HepG2 (cell line): ENCODE measurements at regions not wholly inside any gene's neighbourhood (a gene's known extent, or its start where the extent isn't known, plus 50 kb on each side); places are given as distances from the start of the nearest gene placed in this dataset.

Experiments
- ATAC-seq: fragments of 200-7000 bp; cut with Tn5 transposase; 3 replicates; pipeline ENCODE4 v1.9.1; 2020; ENCODE audit warnings: mild to moderate bottlenecking, moderate library complexity
- BruUV-seq: library from RNA; stranded (reverse); fragments of 400-500 nt; replicated peaks from 2 replicates; lab custom pipeline; 2021; lab: Mats Ljungman, UMichigan
- CTCF ChIA-PET: fragments of 300-600 bp; formaldehyde crosslinking; extraction: SDS; loops from one replicate; lab custom pipeline; 2021; ENCODE audit warnings: low total read pairs, inconsistent platforms, low intra/inter-chr PET ratio; lab: Yijun Ruan, JAX
- POLR2A ChIA-PET: fragments of 350-600 bp; sonication (Branson Sonifier 250); formaldehyde crosslinking; loops from one replicate; lab custom pipeline; 2020; ENCODE audit warnings: antibody characterized with exemption, inconsistent platforms; lab: Yijun Ruan, JAX
- DNase-seq: peaks from one replicate; pipeline ENCODE4 v3.0.0-alpha.2; 2015; ENCODE audit warnings: low spot score
- FAIRE-seq: peaks from 3 replicates; lab custom pipeline; 2011; peaks lifted over from hg19 to GRCh38; lab: Jason Lieb, UNC
- H2AFZ ChIP-seq: one replicate; pipeline ENCODE4 v1.6.1; 2011; ENCODE audit warnings: low read length, inconsistent platforms
- H3K27ac ChIP-seq: fragments of 300-600 bp; 3 replicates; pipeline ENCODE4 v1.8.0; 2011; ENCODE audit warnings: mixed run types, mild to moderate bottlenecking, mixed read lengths, low read length, inconsistent platforms; ENCODE audit not compliant: insufficient read depth; ENCODE audit errors: extremely low read length
- H3K27me3 ChIP-seq, 2 experiments: fragments of 200-600 bp in 1 of 2; 2 replicates in 1 of 2; 3 replicates in 1 of 2; pipeline versions ENCODE4 v1.6.0 to v1.8.0; 2011; ENCODE audit warnings: low read length in 2 of 2, mild to moderate bottlenecking in 2 of 2, moderate library complexity in 2 of 2, inconsistent platforms in 1 of 2; ENCODE audit not compliant: insufficient read depth in 2 of 2, control insufficient read depth in 1 of 2
- H3K36me3 ChIP-seq, 2 experiments: fragments of 200-600 bp in 1 of 2; replicated peaks in 1 of 2; 2 replicates in 1 of 2; 3 replicates in 1 of 2; pipeline versions ENCODE4 v1.5.1 to v1.8.0; 2011; ENCODE audit warnings: low read length in 2 of 2, inconsistent platforms in 1 of 2; ENCODE audit not compliant: insufficient read depth in 2 of 2, control insufficient read depth in 1 of 2
- H3K4me1 ChIP-seq: 2 replicates; pipeline ENCODE4 v1.5.1; 2012; ENCODE audit warnings: low read length, inconsistent platforms; ENCODE audit not compliant: insufficient read depth
- H3K4me2 ChIP-seq: 2 replicates; pipeline ENCODE4 v1.6.0; 2011; ENCODE audit warnings: low read depth, low read length, inconsistent platforms
- H3K4me3 ChIP-seq, 3 experiments: fragments of 200-600 bp in 1 of 3; sonication (generic), shearing (Covaris generic) in 1 of 3; replicated peaks in 1 of 3; 2 replicates each; pipeline ENCODE4 v1.5.1; 2011 to 2016; ENCODE audit warnings: low read length in 3 of 3, inconsistent platforms in 2 of 3, low read depth in 2 of 3, mild to moderate bottlenecking in 2 of 3, control low read depth in 1 of 3, mixed read lengths in 1 of 3; ENCODE audit not compliant: insufficient read depth in 1 of 3
- H3K79me2 ChIP-seq: one replicate; pipeline ENCODE4 v1.6.1; 2011; ENCODE audit warnings: low read length, inconsistent platforms; ENCODE audit not compliant: insufficient read depth
- H3K9ac ChIP-seq: 2 replicates; pipeline ENCODE4 v1.6.0; 2011; ENCODE audit warnings: mild to moderate bottlenecking, low read depth, low read length, inconsistent platforms; ENCODE audit not compliant: insufficient read depth
- H3K9me3 ChIP-seq: 2 replicates; pipeline ENCODE4 v1.5.1; 2012; ENCODE audit warnings: mild to moderate bottlenecking, low read length
- H4K20me1 ChIP-seq: 2 replicates; pipeline ENCODE4 v1.6.0; 2011; ENCODE audit warnings: inconsistent platforms, mild to moderate bottlenecking, low read length, moderate library complexity; ENCODE audit not compliant: insufficient read depth
- ARNT2 ChIP-seq: sonication (generic); formaldehyde crosslinking; IDR thresholded peaks from 2 replicates; pipeline ENCODE4 v1.8.0; 2022; ENCODE audit warnings: mild to moderate bottlenecking, low read depth, missing genetic modification reagents, moderate library complexity
- ATRX ChIP-seq: sonication (generic); formaldehyde crosslinking; IDR thresholded peaks from 2 replicates; pipeline ENCODE4 v1.4.0; 2020; ENCODE audit warnings: missing genetic modification reagents, borderline replicate concordance
- CAMTA2 ChIP-seq: sonication (generic); formaldehyde crosslinking; IDR thresholded peaks from 2 replicates; pipeline ENCODE4 v1.4.0; 2020; ENCODE audit warnings: mild to moderate bottlenecking, missing genetic modification reagents, borderline replicate concordance
- E2F5 ChIP-seq: sonication (generic); formaldehyde crosslinking; conservative IDR thresholded peaks from 2 replicates; pipeline ENCODE4 v1.4.0; 2020; ENCODE audit warnings: missing genetic modification reagents
- FOXO4 ChIP-seq: sonication (generic); formaldehyde crosslinking; conservative IDR thresholded peaks from 2 replicates; pipeline ENCODE4 v1.8.1; 2023; ENCODE audit warnings: missing genetic modification reagents
- GZF1 ChIP-seq: sonication (generic); formaldehyde crosslinking; IDR thresholded peaks from 2 replicates; pipeline ENCODE4 v1.5.1; 2020; ENCODE audit warnings: mild to moderate bottlenecking, missing genetic modification reagents
- NFATC3 ChIP-seq: sonication (generic); formaldehyde crosslinking; IDR thresholded peaks from 2 replicates; pipeline ENCODE4 v1.5.1; 2020; ENCODE audit warnings: mild to moderate bottlenecking, missing genetic modification reagents
- NFYC ChIP-seq: IDR thresholded peaks from 2 replicates; pipeline ENCODE4 v1.6.1; 2016; ENCODE audit warnings: missing genetic modification reagents, missing compliant biosample characterization
- PHF20 ChIP-seq: sonication (generic); formaldehyde crosslinking; IDR thresholded peaks from 2 replicates; pipeline ENCODE4 v1.5.0; 2020; ENCODE audit warnings: mild to moderate bottlenecking, missing genetic modification reagents
- SOX6 ChIP-seq, 2 experiments: fragments of 450-650 bp in 1 of 2; sonication (generic) in 1 of 2; formaldehyde crosslinking in 1 of 2; IDR thresholded peaks; 2 replicates each; pipeline versions ENCODE4 v1.4.0 to v1.6.1; 2017 to 2020; ENCODE audit warnings: antibody characterized with exemption in 1 of 2, mild to moderate bottlenecking in 1 of 2, missing genetic modification reagents in 1 of 2
- ZNF850 ChIP-seq: sonication (generic); formaldehyde crosslinking; conservative IDR thresholded peaks from 2 replicates; pipeline ENCODE4 v1.9.0; 2021; ENCODE audit warnings: mild to moderate bottlenecking, missing genetic modification reagents
- WGBS: methylation state at CpG from one replicate; pipeline ENCODE4 v1.1.6; 2017; ENCODE audit warnings: low lambda C conversion rate; 5-methylcytosine and 5-hydroxymethylcytosine counted together
- in situ Hi-C: cut with HindIII; loops from 2 replicates; pipeline ENCODE4 v1.10.0; 2017; ENCODE audit warnings: low pct_unique_long_range_greater_than_20kb; ENCODE audit not compliant: extremely low pct_ligation_motif_present
- intact Hi-C: fragments of 100-400 bp; cut with micrococcal nuclease; formaldehyde crosslinking; loops from one replicate; pipeline ENCODE4 v1.10.0; 2022; ENCODE audit not compliant: unreplicated experiment
- TF ChIP-seq, protein P1 (sequence below): sonication (generic); formaldehyde crosslinking; IDR thresholded peaks from 2 replicates; pipeline ENCODE4 v1.4.0; 2020; ENCODE audit warnings: missing genetic modification reagents
- TF ChIP-seq, protein P2 (sequence below): sonication (generic); formaldehyde crosslinking; IDR thresholded peaks from 2 replicates; pipeline ENCODE4 v1.4.0; 2020; ENCODE audit warnings: missing genetic modification reagents

DNA sequence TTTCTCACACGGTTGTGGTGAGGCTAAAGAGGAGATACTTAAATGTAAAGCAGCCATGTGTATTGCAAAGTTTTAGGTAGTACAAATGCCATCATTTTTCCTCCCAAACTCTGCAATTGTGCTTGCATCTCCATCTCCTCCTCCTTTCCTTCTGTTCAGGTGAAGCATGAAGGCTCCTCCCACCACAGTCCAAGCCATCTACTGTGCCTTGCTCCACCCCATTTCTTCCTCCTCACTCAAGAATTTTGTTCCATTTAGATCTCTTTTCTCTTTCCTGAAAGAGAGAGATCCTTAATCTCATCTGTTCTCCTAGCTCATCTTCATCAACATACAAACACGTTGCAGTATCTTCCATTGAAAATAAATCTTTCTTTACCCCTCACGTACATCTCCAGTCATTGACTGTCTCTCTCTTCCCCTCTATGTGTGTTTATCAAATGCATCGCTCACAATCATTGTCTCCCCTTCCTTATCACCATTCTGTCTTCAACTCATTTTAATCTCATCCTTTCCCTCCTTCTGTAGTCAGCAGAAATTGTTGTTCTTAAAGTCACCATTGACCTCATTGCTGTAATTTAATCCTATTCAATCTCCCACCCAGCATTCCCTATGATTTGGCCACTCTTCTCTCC is 392.1 kb downstream of the RAD51AP2 start:
- Histone ChIP-seq H3K79me2 (no peaks in the 10 kb centered on the region), H2AFZ (no peak overlapping the region), H3K4me1 (no peaks in the 10 kb centered on the region), H4K20me1 (no peaks in the 10 kb centered on the region), H3K4me2 (no peak overlapping the region), H3K36me3 (no peaks in the 10 kb centered on the region), H3K9me3 (no peaks in the 10 kb centered on the region), H3K27ac (no peak overlapping the region), H3K27me3 (no peaks in the 10 kb centered on the region), H3K4me3 (no peak overlapping the region), H3K9ac (no peak overlapping the region)
- ATAC-seq: no peak
- TF ChIP-seq NFATC3 (CRISPR knock-in tag) (no peak), FOXO4 (CRISPR knock-in tag) (no peak), ZNF850 (no peak), PHF20 (no peak), NFYC (CRISPR knock-in tag) (no peak), CAMTA2 (CRISPR knock-in tag) (no peak), SOX6 (IDR thresholded peaks at IDR 0.05) (no peak), SOX6 (CRISPR knock-in tag; IDR thresholded peaks at IDR 0.05) (no peak), E2F5 (CRISPR knock-in tag) (no peak), GZF1 (CRISPR knock-in tag) (no peak), ATRX (CRISPR knock-in tag) (no peak), ARNT2 (CRISPR knock-in tag) (no peak)
- TF ChIP-seq, protein P1, sequence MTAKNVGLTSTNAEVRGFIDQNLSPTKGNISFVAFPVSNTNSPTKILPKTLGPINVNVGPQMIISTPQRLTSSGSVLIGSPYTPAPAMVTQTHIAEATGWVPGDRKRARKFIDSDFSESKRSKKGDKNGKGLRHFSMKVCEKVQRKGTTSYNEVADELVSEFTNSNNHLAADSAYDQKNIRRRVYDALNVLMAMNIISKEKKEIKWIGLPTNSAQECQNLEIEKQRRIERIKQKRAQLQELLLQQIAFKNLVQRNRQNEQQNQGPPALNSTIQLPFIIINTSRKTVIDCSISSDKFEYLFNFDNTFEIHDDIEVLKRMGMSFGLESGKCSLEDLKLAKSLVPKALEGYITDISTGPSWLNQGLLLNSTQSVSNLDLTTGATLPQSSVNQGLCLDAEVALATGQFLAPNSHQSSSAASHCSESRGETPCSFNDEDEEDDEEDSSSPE (CRISPR knock-in tag): no peak
- TF ChIP-seq, protein P2, sequence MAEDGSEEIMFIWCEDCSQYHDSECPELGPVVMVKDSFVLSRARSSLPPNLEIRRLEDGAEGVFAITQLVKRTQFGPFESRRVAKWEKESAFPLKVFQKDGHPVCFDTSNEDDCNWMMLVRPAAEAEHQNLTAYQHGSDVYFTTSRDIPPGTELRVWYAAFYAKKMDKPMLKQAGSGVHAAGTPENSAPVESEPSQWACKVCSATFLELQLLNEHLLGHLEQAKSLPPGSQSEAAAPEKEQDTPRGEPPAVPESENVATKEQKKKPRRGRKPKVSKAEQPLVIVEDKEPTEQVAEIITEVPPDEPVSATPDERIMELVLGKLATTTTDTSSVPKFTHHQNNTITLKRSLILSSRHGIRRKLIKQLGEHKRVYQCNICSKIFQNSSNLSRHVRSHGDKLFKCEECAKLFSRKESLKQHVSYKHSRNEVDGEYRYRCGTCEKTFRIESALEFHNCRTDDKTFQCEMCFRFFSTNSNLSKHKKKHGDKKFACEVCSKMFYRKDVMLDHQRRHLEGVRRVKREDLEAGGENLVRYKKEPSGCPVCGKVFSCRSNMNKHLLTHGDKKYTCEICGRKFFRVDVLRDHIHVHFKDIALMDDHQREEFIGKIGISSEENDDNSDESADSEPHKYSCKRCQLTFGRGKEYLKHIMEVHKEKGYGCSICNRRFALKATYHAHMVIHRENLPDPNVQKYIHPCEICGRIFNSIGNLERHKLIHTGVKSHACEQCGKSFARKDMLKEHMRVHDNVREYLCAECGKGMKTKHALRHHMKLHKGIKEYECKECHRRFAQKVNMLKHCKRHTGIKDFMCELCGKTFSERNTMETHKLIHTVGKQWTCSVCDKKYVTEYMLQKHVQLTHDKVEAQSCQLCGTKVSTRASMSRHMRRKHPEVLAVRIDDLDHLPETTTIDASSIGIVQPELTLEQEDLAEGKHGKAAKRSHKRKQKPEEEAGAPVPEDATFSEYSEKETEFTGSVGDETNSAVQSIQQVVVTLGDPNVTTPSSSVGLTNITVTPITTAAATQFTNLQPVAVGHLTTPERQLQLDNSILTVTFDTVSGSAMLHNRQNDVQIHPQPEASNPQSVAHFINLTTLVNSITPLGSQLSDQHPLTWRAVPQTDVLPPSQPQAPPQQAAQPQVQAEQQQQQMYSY (CRISPR knock-in tag): no peak
- FAIRE-seq: no peak
- in situ Hi-C loops: no loop called here
- ChIA-PET CTCF (no interaction called here), POLR2A (no interaction called here)
- BruUV-seq: no TSS peak
- no peak for DNase-seq
- intact Hi-C loops: loop anchor here (10.0 kb wide), 1 partner anchor 659 kb away; no protein-coding TSS in a partner anchor
- WGBS: under 1% methylated on average over 4 of the region's 4 CpGs
